SK-N-DZ (cell line): ENCODE measurements at regions not wholly inside any gene's neighbourhood (a gene's known extent, or its start where the extent isn't known, plus 50 kb on each side); places are given as distances from the start of the nearest gene placed in this dataset.

Source experiments
- DNase-seq: peaks from one replicate; pipeline ENCODE4 v3.0.0-alpha.2; 2015; ENCODE audit warnings: low spot score

GRCh38 chr20:11128220-11128718 is 454.5 kb upstream of the JAG1 start:
- DNase-seq, result no peak

DNA sequence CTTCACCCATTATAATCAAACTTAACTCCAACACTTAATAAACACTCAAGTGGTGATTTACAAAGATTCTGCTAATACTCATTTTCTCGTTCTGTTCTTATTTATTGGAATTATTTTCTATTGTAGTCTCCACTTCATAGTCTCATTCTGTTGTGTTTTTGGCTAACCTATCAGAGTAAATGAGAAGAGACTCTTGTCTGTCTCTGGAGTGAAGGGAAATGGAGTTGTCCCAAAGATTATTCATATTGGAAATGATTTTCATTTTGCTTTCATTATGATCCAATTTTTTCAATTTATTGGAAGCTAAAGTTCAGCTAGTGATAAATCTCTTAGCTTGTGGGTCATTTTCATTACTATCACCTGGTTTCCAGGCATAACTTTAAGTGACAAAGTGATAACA is 454.9 kb upstream of the JAG1 start:
- no peak for DNase-seq

GRCh38 chr20:11130554-11131166 is 456.9 kb upstream of the JAG1 start:
- no peak for DNase-seq

DNA sequence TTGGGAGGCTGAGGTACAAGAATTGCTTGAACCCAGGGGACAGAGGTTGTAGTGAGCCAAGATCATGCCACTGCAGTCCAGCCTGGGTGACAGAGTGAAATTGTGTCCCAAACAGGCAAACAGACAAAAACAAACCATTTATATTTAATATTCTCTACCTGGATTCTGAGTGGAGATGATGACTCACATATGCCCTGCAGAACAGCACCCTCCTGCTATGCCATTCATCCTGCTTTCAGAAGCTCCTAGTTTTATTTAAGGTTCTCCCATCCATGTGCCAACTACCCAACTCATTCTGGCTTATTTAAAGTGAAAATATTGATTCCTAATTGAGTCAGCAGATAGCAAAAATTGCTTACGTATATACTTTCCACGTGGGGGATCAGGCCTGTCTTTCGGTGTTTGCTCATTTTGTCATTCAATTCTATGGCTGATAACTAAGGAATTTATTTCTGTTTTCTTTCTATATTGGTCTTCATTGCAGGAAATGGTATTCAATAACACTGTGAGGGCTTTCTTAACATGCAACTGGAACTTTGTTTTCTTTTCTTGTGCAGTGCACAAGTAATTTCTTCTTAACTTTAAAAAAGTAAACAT is 459.1 kb upstream of the JAG1 start:
- no peak for DNase-seq

DNA sequence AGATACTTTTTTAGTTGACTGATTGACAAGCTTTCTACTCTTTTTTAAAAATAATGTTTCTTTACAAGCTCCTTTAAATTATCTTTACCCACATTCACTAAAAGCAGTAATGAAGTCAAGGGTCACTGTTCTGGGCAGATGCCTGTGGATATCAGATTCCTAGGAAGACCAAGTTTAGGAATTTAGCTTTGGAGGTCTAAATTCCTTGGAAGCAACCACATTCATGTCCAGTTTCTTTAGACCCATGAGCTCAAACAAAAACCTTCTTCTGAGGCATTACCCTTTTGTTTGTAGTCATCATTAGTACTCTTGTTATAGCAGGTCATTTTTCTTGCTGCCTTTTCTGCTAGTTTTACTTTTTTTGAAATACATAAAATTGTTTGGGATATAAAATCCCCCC is 462.9 kb upstream of the JAG1 start:
- no peak for DNase-seq

DNA sequence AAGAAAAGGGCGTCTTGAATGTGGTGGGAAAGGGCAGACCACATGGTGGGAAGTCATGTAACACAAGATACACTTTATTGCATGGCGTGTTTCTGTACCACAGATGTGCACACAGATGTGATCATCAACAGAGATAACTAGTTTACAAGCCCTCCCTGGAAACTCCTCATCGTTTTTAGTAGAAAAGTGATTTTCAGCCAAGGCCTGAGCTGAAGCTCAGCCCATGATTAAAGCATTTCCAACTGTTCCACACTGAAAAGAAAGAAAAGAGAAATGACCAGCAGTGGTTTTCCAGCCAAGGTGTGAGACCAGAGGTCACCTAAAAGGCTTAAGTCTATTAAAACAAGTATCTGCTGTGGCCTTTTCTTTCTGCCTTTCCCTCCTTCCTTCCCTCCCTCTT is 463.9 kb upstream of the JAG1 start:
- no peak for DNase-seq

DNA sequence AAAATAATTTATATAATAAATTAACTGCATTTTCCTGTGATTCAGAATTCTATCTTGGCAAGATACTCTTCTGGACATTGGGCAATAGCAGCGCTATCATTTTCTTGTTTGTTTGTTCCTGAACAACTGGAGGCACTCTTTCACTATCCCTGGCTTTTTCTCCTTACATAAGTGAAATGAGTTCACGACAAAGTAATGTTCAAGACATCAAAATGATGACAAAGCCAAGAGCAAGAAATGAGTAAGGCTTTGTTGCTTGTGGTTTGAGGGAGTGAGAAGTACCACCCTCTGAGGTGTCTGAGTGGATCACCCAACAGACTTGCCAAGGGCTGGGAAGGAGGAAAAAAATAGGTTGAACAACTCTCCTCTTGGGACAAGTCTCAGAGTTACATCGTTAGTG is 466.6 kb upstream of the JAG1 start:
- no peak for DNase-seq

- no peak for DNase-seq
These were observed 469.7 kb upstream of the JAG1 start for GRCh38 chr20:11143481-11143880.

- DNase-seq, result no peak
These were observed 470.5 kb upstream of the JAG1 start for GRCh38 chr20:11144114-11144950.

DNA sequence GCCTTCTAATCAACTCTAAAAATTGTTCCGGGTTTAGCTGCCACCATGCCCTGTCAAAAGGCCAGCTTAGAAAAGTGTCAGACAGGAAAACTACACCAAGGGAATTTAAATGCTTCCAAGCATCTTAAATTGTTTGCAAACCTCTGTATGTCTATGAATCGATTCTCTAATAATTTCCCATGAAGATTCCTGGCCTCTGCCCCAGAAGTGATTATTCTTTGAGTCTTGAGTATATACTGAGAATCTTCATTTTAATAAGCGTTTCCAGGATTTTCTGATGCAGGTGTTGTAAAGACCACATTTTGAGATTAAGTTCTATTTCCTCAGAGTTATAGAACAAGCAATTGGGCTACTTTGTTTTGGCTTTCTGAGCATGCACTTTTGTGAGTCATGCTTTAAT is 471.8 kb upstream of the JAG1 start:
- DNase-seq, result no peak

DNA sequence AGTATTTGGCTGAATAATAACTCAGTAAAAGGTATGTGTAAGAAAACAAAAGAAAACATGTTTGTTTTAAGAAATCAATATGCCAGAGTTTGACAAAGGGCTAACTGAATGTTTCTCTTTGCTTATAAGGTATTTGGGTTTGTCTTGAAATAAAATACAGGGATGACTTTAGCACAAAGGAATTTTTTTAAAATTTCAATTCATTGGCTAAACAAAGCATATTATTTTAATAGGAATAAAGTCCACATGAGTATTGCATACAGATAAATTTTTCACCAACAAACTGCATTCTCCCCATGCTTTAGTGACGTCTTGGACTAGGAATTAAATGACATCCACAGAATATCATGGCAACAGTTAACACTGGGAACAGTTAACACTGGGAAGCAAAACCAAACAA is 480.0 kb upstream of the JAG1 start:
- DNase-seq, result no peak

DNA sequence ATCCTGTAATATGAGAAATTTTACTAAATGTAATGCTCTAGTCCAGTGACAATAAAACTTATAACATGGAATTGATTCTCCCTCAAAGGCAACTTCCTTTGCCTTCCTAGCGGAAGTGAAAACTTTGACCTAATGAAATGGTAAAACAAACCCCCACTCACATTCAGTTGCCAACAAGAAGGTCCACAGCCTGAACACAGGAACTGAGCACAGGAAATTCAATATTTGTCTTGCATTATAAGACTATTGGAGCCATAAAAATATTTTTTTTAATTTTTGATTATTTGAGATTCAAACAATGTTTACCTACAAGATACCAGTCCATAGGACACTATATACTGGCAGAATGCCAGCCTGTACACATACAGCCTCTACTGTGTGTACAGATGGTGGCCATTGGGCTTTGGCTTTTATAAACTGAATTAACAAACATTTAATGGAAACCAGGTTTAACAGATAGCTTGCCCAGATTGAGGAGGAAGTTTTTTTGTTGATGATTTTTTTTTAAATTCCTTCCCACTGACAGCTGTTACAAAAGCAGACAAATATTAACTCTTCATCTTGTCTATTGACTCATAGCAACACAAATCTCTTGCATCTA is 481.5 kb upstream of the JAG1 start:
- no peak for DNase-seq

GRCh38 chr20:11156922-11157321 is 483.1 kb upstream of the JAG1 start:
- DNase-seq, result no peak

- no peak for DNase-seq
These were observed 484.3 kb upstream of the JAG1 start for GRCh38 chr20:11158146-11158545.

DNA sequence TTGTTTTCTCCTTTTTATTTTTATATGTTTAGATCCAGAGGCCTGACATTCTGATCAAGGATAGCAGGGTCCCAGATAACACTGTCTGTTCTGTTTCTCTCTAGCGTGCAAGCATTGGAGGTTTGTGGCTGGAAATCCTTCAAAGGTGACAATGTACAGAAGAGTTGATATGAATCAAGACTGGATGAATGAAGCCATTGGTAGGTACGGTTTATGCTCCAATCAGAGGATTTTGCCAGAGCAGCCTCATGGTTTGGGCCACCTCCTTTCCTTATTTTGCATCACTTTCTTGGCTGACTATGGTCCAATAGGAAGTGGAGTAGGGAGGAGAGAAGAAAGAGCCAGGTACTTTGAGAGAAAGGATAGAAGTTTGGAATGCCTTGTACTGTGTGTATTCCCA is 484.8 kb upstream of the JAG1 start:
- no peak for DNase-seq

- no peak for DNase-seq
These were observed 485.9 kb upstream of the JAG1 start for GRCh38 chr20:11159728-11160127.

GRCh38 chr20:11162026-11162775 is 488.4 kb upstream of the JAG1 start:
- no peak for DNase-seq

DNA sequence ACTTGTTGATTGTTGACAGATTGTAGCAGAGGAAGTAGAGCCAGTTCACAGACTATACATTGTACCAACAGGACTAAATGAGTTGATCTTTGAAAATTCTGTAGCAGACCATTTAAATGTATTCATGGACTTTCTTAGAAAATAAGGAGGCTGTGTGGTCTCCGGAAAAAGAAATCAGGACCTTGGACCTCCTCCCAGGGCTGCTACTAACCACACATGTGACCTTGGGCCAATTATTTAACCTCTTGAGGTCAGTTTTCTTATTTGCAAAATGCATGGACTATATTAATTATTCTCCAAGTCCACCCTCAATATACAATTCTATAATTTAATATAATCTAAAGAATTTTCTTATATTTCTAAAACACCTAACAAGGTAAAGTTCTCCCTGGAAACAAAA is 492.0 kb upstream of the JAG1 start:
- no peak for DNase-seq

- DNase-seq, result no peak
These were observed 492.9 kb upstream of the JAG1 start for GRCh38 chr20:11166712-11167111.

- DNase-seq, result no peak
These were observed 494.2 kb upstream of the JAG1 start for GRCh38 chr20:11168026-11168425.

GRCh38 chr20:11170025-11170424 is 496.2 kb upstream of the JAG1 start:
- no peak for DNase-seq

- no peak for DNase-seq
These were observed 496.8 kb upstream of the JAG1 start for GRCh38 chr20:11170565-11170964.
